ENCODE measurements at regions not wholly inside any gene's neighbourhood (a gene's known extent, or its start where the extent isn't known, plus 50 kb on each side); places are given as distances from the start of the nearest gene placed in this dataset.

GRCh38 chr2:30316408-30316807, 85.1 kb downstream of the LBH start:
- in situ Hi-C loops (cut with HindIII; ENCODE audit: low sequenced_read_pairs): no loop called here
- no peak for DNase-seq (ENCODE audit: low read depth)
- no peak overlapping the region for H3K4me3 ChIP-seq (ENCODE audit: low read depth, low read length)
- TF ChIP-seq CTCF (IDR thresholded peaks at IDR 0.05; ENCODE audit: low read depth, low read length, missing control alignments): no peak

- H3K4me3 ChIP-seq (ENCODE audit: low read depth, low read length): no peak overlapping the region
- TF ChIP-seq CTCF (IDR thresholded peaks at IDR 0.05; ENCODE audit: low read depth, low read length, missing control alignments): no peak
- in situ Hi-C loops (cut with HindIII; ENCODE audit: low sequenced_read_pairs): no loop called here
- DNase-seq (ENCODE audit: low read depth): no peak
These were observed 87.9 kb downstream of the LBH start for GRCh38 chr2:30318987-30319782.

GRCh38 chr2:30321466-30321865, 90.1 kb downstream of the LBH start:
- H3K4me3 ChIP-seq (ENCODE audit: low read depth, low read length): no peak overlapping the region
- TF ChIP-seq CTCF (IDR thresholded peaks at IDR 0.05; ENCODE audit: low read depth, low read length, missing control alignments): no peak
- DNase-seq (ENCODE audit: low read depth): no peak
- in situ Hi-C loops (cut with HindIII; ENCODE audit: low sequenced_read_pairs): no loop called here

DNA sequence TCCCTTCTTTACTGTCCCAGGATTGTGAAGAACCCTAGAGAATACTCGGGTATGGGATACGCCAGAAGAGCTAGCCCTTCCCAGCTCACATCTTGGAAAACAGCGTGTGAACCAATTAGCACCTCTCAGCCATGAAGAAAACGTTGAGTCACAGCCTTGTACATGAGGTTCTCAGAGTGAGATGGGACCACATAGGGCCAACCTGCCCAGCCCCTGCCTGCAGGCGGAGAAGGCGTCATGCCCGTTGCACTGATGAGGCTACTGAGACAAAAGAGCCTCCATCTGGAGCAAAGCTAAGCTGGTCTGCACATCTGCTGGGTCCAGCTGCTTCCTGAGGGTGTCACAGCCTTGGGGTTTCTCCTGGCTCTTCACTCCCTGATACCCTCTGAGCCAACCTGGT, 92.2 kb downstream of the LBH start:
- no peak overlapping the region for H3K4me3 ChIP-seq (ENCODE audit: low read depth, low read length)
- DNase-seq (ENCODE audit: low read depth): no peak
- in situ Hi-C loops (cut with HindIII; ENCODE audit: low sequenced_read_pairs): no loop called here
- no peak for TF ChIP-seq CTCF (IDR thresholded peaks at IDR 0.05; ENCODE audit: low read depth, low read length, missing control alignments)

GRCh38 chr2:30324245-30324908, 93.0 kb downstream of the LBH start:
- H3K4me3 ChIP-seq (ENCODE audit: low read depth, low read length): no peak overlapping the region
- no peak for TF ChIP-seq CTCF (IDR thresholded peaks at IDR 0.05; ENCODE audit: low read depth, low read length, missing control alignments)
- DNase-seq (ENCODE audit: low read depth): no peak
- in situ Hi-C loops (cut with HindIII; ENCODE audit: low sequenced_read_pairs): no loop called here

- H3K4me3 ChIP-seq (ENCODE audit: low read depth, low read length): no peak overlapping the region
- in situ Hi-C loops (cut with HindIII; ENCODE audit: low sequenced_read_pairs): no loop called here
- DNase-seq (ENCODE audit: low read depth): no peak
- TF ChIP-seq CTCF (IDR thresholded peaks at IDR 0.05; ENCODE audit: low read depth, low read length, missing control alignments): no peak
These were observed 94.4 kb downstream of the LBH start for GRCh38 chr2:30325600-30326328.

Data from astrocyte of the cerebellum (primary cell).